IMR-90 (cell line): ENCODE measurements at regions not wholly inside any gene's neighbourhood (a gene's known extent, or its start where the extent isn't known, plus 50 kb on each side); places are given as distances from the start of the nearest gene placed in this dataset.

Experiments used
- ATAC-seq: fragments of 200-7000 bp; cut with Tn5 transposase; 2 replicates; pipeline ENCODE4 v1.9.1; 2020; ENCODE audit warnings: low read depth, mild to moderate bottlenecking, moderate library complexity
- BruUV-seq: library from RNA; stranded (reverse); fragments of 400-500 nt; replicated peaks from 2 replicates; lab custom pipeline; 2021; lab: Mats Ljungman, UMichigan
- CTCF ChIA-PET: fragments of 300-600 bp; formaldehyde crosslinking; extraction: SDS; loops from one replicate; lab custom pipeline; 2021; ENCODE audit warnings: antibody characterized with exemption; lab: Yijun Ruan, JAX
- POLR2A ChIA-PET: fragments of 300-600 bp; sonication (Branson Sonifier 250); formaldehyde crosslinking; loops from one replicate; lab custom pipeline; 2022; ENCODE audit warnings: antibody characterized with exemption; ENCODE audit not compliant: unreplicated experiment; lab: Charles Lee
- DNase-seq: peaks from one replicate; pipeline ENCODE4 v3.0.0; 2013
- H2AFZ ChIP-seq: replicated peaks from 2 replicates; pipeline ENCODE3; 2013; ENCODE audit warnings: low read length, mild to moderate bottlenecking; ENCODE audit not compliant: poor library complexity
- H2AK5ac ChIP-seq: 2 replicates; pipeline ENCODE4 v1.6.1; 2013; ENCODE audit warnings: low read depth, low read length, inconsistent platforms
- H2AK9ac ChIP-seq: replicated peaks from 2 replicates; pipeline ENCODE3; 2013; ENCODE audit warnings: mild to moderate bottlenecking, low read depth, low read length, moderate library complexity; ENCODE audit not compliant: poor library complexity
- H2BK120ac ChIP-seq: 2 replicates; pipeline ENCODE4 v1.6.1; 2013; ENCODE audit warnings: low read depth, low read length, inconsistent platforms
- H2BK15ac ChIP-seq: 3 replicates; pipeline ENCODE4 v1.6.1; 2013; ENCODE audit warnings: low read depth, low read length, inconsistent platforms
- H2BK20ac ChIP-seq: 2 replicates; pipeline ENCODE4 v1.6.1; 2013; ENCODE audit warnings: low read depth, mild to moderate bottlenecking, inconsistent platforms, low read length, moderate library complexity
- H2BK5ac ChIP-seq: 2 replicates; pipeline ENCODE4 v1.6.1; 2013; ENCODE audit warnings: mild to moderate bottlenecking, low read depth, low read length, inconsistent platforms; ENCODE audit not compliant: poor library complexity, severe bottlenecking
- H3K14ac ChIP-seq: replicated peaks from 2 replicates; pipeline ENCODE4 v1.6.1; 2013; ENCODE audit warnings: low read depth, low read length, inconsistent platforms
- H3K18ac ChIP-seq: 2 replicates; pipeline ENCODE4 v1.6.1; 2013; ENCODE audit warnings: low read depth, low read length, control low read depth
- H3K23ac ChIP-seq: 2 replicates; pipeline ENCODE4 v1.6.1; 2013; ENCODE audit warnings: low read depth, low read length, inconsistent platforms
- H3K27ac ChIP-seq: 2 replicates; pipeline ENCODE4 v1.5.1; 2013; ENCODE audit warnings: mild to moderate bottlenecking, control low read depth, low read length; ENCODE audit not compliant: insufficient read depth
- H3K27me3 ChIP-seq: 2 replicates; pipeline ENCODE4 v1.6.1; 2013; ENCODE audit warnings: low read length; ENCODE audit not compliant: control insufficient read depth, insufficient read depth
- H3K36me3 ChIP-seq: 2 replicates; pipeline ENCODE4 v1.6.1; 2013; ENCODE audit warnings: low read length, mixed read lengths; ENCODE audit not compliant: control insufficient read depth, insufficient read depth
- H3K4ac ChIP-seq: 2 replicates; pipeline ENCODE4 v1.6.1; 2013; ENCODE audit warnings: low read depth, low read length, inconsistent platforms
- H3K4me1 ChIP-seq: 2 replicates; pipeline ENCODE4 v1.6.1; 2013; ENCODE audit warnings: low read length, mixed read lengths; ENCODE audit not compliant: control insufficient read depth, insufficient read depth
- H3K4me2 ChIP-seq: 2 replicates; pipeline ENCODE4 v1.6.1; 2013; ENCODE audit warnings: low read depth, mild to moderate bottlenecking, control low read depth, low read length, moderate library complexity
- H3K4me3 ChIP-seq: 2 replicates; pipeline ENCODE4 v1.5.1; 2013; ENCODE audit warnings: low read depth, mild to moderate bottlenecking, control low read depth, low read length, moderate library complexity; ENCODE audit not compliant: insufficient read depth
- H3K56ac ChIP-seq: 2 replicates; pipeline ENCODE4 v1.6.1; 2013; ENCODE audit warnings: low read length, inconsistent platforms; ENCODE audit not compliant: insufficient read depth; ENCODE audit errors: extremely low read depth
- H3K79me1 ChIP-seq, 2 experiments: 2 replicates each; pipeline ENCODE4 v1.6.1; 2013; ENCODE audit warnings: low read length in 2 of 2, inconsistent platforms in 1 of 2, low read depth in 1 of 2
- H3K9ac ChIP-seq: 2 replicates; pipeline ENCODE4 v1.6.1; 2013; ENCODE audit warnings: low read depth, low read length, control low read depth
- H3K9me1 ChIP-seq: 2 replicates; pipeline ENCODE4 v1.6.1; 2013; ENCODE audit warnings: low read length, inconsistent platforms; ENCODE audit not compliant: insufficient read depth
- H3K9me3 ChIP-seq: 2 replicates; pipeline ENCODE4 v1.6.1; 2013; ENCODE audit warnings: low read length; ENCODE audit not compliant: control insufficient read depth, insufficient read depth
- H4K20me1 ChIP-seq: 2 replicates; pipeline ENCODE4 v1.6.1; 2013; ENCODE audit warnings: low read length, inconsistent platforms; ENCODE audit not compliant: insufficient read depth
- H4K5ac ChIP-seq: 2 replicates; pipeline ENCODE4 v1.6.1; 2013; ENCODE audit warnings: mild to moderate bottlenecking, low read depth, low read length, control low read depth
- H4K8ac ChIP-seq, 2 experiments: 2 replicates each; pipeline ENCODE4 v1.6.1; 2013; ENCODE audit warnings: low read depth in 2 of 2, low read length in 2 of 2, control low read depth in 1 of 2, inconsistent platforms in 1 of 2
- H4K91ac ChIP-seq: 2 replicates; pipeline ENCODE4 v1.6.1; 2013; ENCODE audit warnings: low read depth, low read length, inconsistent platforms; ENCODE audit not compliant: insufficient read depth
- BHLHE40 ChIP-seq: fragments of 150-350 bp; IDR thresholded peaks from 2 replicates; pipeline ENCODE4 v1.6.1; 2016; ENCODE audit warnings: mild to moderate bottlenecking, low read depth, low read length
- CEBPB ChIP-seq: IDR thresholded peaks from 2 replicates; pipeline ENCODE4 v1.6.1; 2012; ENCODE audit warnings: low read depth, low read length, improper control_type of control experiment
- CHD1 ChIP-seq: IDR thresholded peaks from 2 replicates; pipeline ENCODE4 v1.6.1; 2012; ENCODE audit warnings: low read depth, low read length, improper control_type of control experiment
- ELK1 ChIP-seq: fragments of 150-350 bp; IDR thresholded peaks from 2 replicates; pipeline ENCODE4 v1.6.1; 2016; ENCODE audit warnings: low read depth, mild to moderate bottlenecking, low read length, moderate library complexity, borderline replicate concordance
- FOS ChIP-seq: fragments of 150-350 bp; IDR thresholded peaks from 2 replicates; pipeline ENCODE4 v1.6.1; 2016; ENCODE audit warnings: low read depth, low read length
- MAFK ChIP-seq: IDR thresholded peaks from 2 replicates; pipeline ENCODE4 v1.6.1; 2012; ENCODE audit warnings: low read depth, low read length, improper control_type of control experiment
- MAZ ChIP-seq: IDR thresholded peaks from 2 replicates; pipeline ENCODE4 v1.6.1; 2012; ENCODE audit warnings: low read depth, mild to moderate bottlenecking, low read length, improper control_type of control experiment, moderate library complexity, borderline replicate concordance
- MXI1 ChIP-seq: IDR thresholded peaks from 2 replicates; pipeline ENCODE4 v1.6.1; 2012; ENCODE audit warnings: low read depth, mild to moderate bottlenecking, low read length, moderate library complexity, borderline replicate concordance
- NFE2L2 ChIP-seq: fragments of 150-350 bp; IDR thresholded peaks from 2 replicates; pipeline ENCODE4 v1.6.1; 2016; ENCODE audit warnings: low read depth, mild to moderate bottlenecking, low read length
- POLR2A ChIP-seq: IDR thresholded peaks from 2 replicates; pipeline ENCODE4 v1.6.1; 2012; ENCODE audit warnings: mild to moderate bottlenecking, low read depth, low read length
- RAD21 ChIP-seq: IDR thresholded peaks from 2 replicates; pipeline ENCODE4 v1.6.1; 2012; ENCODE audit warnings: low read length, improper control_type of control experiment
- RCOR1 ChIP-seq: IDR thresholded peaks from 2 replicates; pipeline ENCODE4 v1.6.1; 2012; ENCODE audit warnings: mild to moderate bottlenecking, low read length, improper control_type of control experiment; ENCODE audit not compliant: insufficient replicate concordance
- RFX5 ChIP-seq: IDR thresholded peaks from 2 replicates; pipeline ENCODE4 v1.8.0; 2012; ENCODE audit warnings: low read depth, mild to moderate bottlenecking, low read length, moderate library complexity
- SMC3 ChIP-seq: fragments of 150-350 bp; IDR thresholded peaks from 2 replicates; pipeline ENCODE4 v1.6.1; 2016; ENCODE audit warnings: low read depth, mild to moderate bottlenecking, antibody characterized with exemption, low read length, moderate library complexity
- USF2 ChIP-seq: fragments of 150-350 bp; IDR thresholded peaks from 2 replicates; pipeline ENCODE4 v1.6.1; 2017; ENCODE audit warnings: mild to moderate bottlenecking, antibody characterized with exemption, low read length, low read depth
- WGBS, 2 experiments: methylation state at CpG; one replicate each; pipeline versions ENCODE4 v1.1.5 to v1.1.7; 2013; ENCODE audit warnings: missing lambda C conversion rate in 2 of 2; ENCODE audit not compliant: insufficient read length in 1 of 2; ENCODE audit errors: extremely low coverage in 2 of 2; 5-methylcytosine and 5-hydroxymethylcytosine counted together
- dilution Hi-C: fragments of 300-500 bp; cut with HindIII; formaldehyde crosslinking; loops from one replicate; pipeline ENCODE4 v1.14.3; 2018; ENCODE audit warnings: low sequenced_read_pairs; ENCODE audit not compliant: unreplicated experiment
- in situ Hi-C: fragments of 300-500 bp; cut with MboI; formaldehyde crosslinking; loops from 3 replicates; pipeline ENCODE4 v1.14.3; 2019; ENCODE audit warnings: low sequenced_read_pairs, inconsistent platforms, mixed read lengths
- intact Hi-C: fragments of 100-400 bp; cut with micrococcal nuclease; formaldehyde crosslinking; loops from 2 replicates; pipeline ENCODE4 v1.10.0; 2022

- intact Hi-C loops: no loop called here
- no peak overlapping the region for H3K4me3 ChIP-seq
- no peaks in the 10 kb centered on the region for H3K9me3 ChIP-seq
- H2BK20ac ChIP-seq: no peak overlapping the region
- H3K4me1 ChIP-seq: no peaks in the 10 kb centered on the region; the same call in 1 of the 2 replicates
- CTCF ChIA-PET: interaction anchor here (0.6 to 1.0 kb wide), 4 partner anchors 11 to 108 kb away, joined by 3 to 7 read pairs (median 4); partner anchors contain the start of gene PRND
- POLR2A ChIA-PET: no interaction called here
- no peaks in the 10 kb centered on the region for H3K9me1 ChIP-seq
- no peak overlapping the region for H3K56ac ChIP-seq
- in situ Hi-C loops: loop anchor here (25.0 kb wide), 1 partner anchor 348 kb away; no protein-coding TSS in a partner anchor
- no peak overlapping the region for H3K9ac ChIP-seq
- 40% methylated on average over 1 of the region's 15 CpGs; no CpG with 5 or more reads in 1 of the 2 experiments for WGBS, 2 experiments
- no peaks in the 10 kb centered on the region for H3K36me3 ChIP-seq
- no peak overlapping the region for H3K4me2 ChIP-seq
- H4K91ac ChIP-seq: no peak overlapping the region
- H3K79me1 ChIP-seq: no peaks in the 10 kb centered on the region
- no peak overlapping the region for H3K27ac ChIP-seq
- DNase-seq (no peak), ATAC-seq (peak; percentile 72)
- dilution Hi-C loops: no loop called here
- H3K18ac ChIP-seq: no peak overlapping the region
- H2BK120ac ChIP-seq: no peak overlapping the region
- no peak overlapping the region for H2AK9ac ChIP-seq
- H3K4ac ChIP-seq: no peak overlapping the region
- H4K20me1 ChIP-seq: no peaks in the 10 kb centered on the region
- no peak overlapping the region for H2AK5ac ChIP-seq
- no peak overlapping the region for H4K5ac ChIP-seq
- no TSS peak for BruUV-seq
- H3K23ac ChIP-seq: no peak overlapping the region
- no peak overlapping the region for H2BK5ac ChIP-seq
- no peak overlapping the region for H2BK15ac ChIP-seq
- H3K27me3 ChIP-seq: peaks cover 17% of the 10 kb centered on the region
- no peak overlapping the region for H3K14ac ChIP-seq
- no peak overlapping the region for H2AFZ ChIP-seq
- no peak overlapping the region for H4K8ac ChIP-seq
- TF ChIP-seq RFX5: no peak
- no peak for TF ChIP-seq MXI1
- TF ChIP-seq NFE2L2: no peak
- peak; percentile 43 for TF ChIP-seq RAD21
- TF ChIP-seq MAZ: no peak
- no peak for TF ChIP-seq CHD1
- TF ChIP-seq CEBPB: no peak
- no peak for TF ChIP-seq BHLHE40
- no peak for TF ChIP-seq RCOR1
- no peak for TF ChIP-seq ELK1
- TF ChIP-seq USF2: no peak
- TF ChIP-seq SMC3: peak; percentile 50
- TF ChIP-seq POLR2A: no peak
- no peak for TF ChIP-seq FOS
- TF ChIP-seq MAFK: no peak
These were observed 72.3 kb upstream of the PRNP start for GRCh38 chr20:4613718-4614620.
